Peyer's patch (tissue), 4 donors: ENCODE measurements at regions not wholly inside any gene's neighbourhood (a gene's known extent, or its start where the extent isn't known, plus 50 kb on each side); places are given as distances from the start of the nearest gene placed in this dataset.

ENCODE experiments used
- CTCF ChIP-seq, 6 experiments: fragments of 450-650 bp in 4 of 6; fragments of 200-600 bp in 2 of 6; sonication (generic) in 1 of 6; IDR thresholded peaks; one replicate each; pipeline ENCODE4 v1.5.1; 2017 to 2019; ENCODE audit warnings: antibody characterized with exemption in 6 of 6, mild to moderate bottlenecking in 3 of 6, moderate library complexity in 1 of 6
- POLR2A ChIP-seq, 2 donors: fragments of 450-650 bp; IDR thresholded peaks; one replicate each; pipeline ENCODE4 v1.5.1; 2017; ENCODE audit warnings: antibody characterized with exemption in 2 of 2, mild to moderate bottlenecking in 2 of 2, moderate library complexity in 2 of 2

DNA sequence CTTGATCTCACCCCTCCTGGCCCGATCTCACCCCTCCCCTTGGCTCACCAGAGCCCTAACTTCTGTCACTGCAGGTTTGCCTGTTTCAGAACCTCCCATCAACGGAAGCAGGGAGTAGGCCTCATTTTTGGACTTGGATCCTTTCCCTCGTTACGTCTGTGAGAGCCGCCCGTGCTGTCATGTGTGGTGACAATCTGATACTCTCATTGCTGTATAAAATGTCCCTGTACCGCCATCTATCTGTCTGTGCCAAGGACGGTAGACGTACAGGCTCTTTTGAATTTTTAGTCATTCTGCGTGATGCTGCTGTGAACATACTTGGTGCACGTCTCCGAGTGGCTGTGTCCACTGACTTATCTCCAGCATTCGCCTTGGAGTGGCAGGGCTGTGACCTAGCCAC, 1163.1 kb downstream of the BRD1 start:
- TF ChIP-seq CTCF (IDR thresholded peaks at IDR 0.05) (no peak), POLR2A (IDR thresholded peaks at IDR 0.05) (no peak)
